Neutrophil (primary cell): ENCODE measurements at regions not wholly inside any gene's neighbourhood (a gene's known extent, or its start where the extent isn't known, plus 50 kb on each side); places are given as distances from the start of the nearest gene placed in this dataset.

Source experiments
- H3K27ac ChIP-seq: fragments of 200-600 bp; sonication (generic); 2 replicates; pipeline ENCODE4 v1.5.1; 2016; ENCODE audit warnings: mild to moderate bottlenecking, moderate library complexity
- H3K27me3 ChIP-seq: fragments of 200-600 bp; sonication (generic); 2 replicates; pipeline ENCODE4 v1.6.0; 2016; ENCODE audit warnings: mild to moderate bottlenecking
- H3K36me3 ChIP-seq: fragments of 200-600 bp; sonication (generic); 2 replicates; pipeline ENCODE4 v1.5.1; 2017
- H3K4me1 ChIP-seq, 2 experiments: fragments of 200-600 bp in 1 of 2; sonication (generic) in 1 of 2; 1 replicate in 1 of 2; 2 replicates in 1 of 2; pipeline versions ENCODE4 v1.5.1 to v1.6.1; 2013 to 2016; ENCODE audit warnings: low read depth in 1 of 2, low read length in 1 of 2, mild to moderate bottlenecking in 1 of 2, moderate library complexity in 1 of 2; ENCODE audit not compliant: control insufficient read depth in 1 of 2, insufficient read depth in 1 of 2
- H3K4me3 ChIP-seq, 2 experiments: fragments of 200-600 bp in 1 of 2; sonication (generic) in 1 of 2; 1 replicate in 1 of 2; 2 replicates in 1 of 2; pipeline ENCODE4 v1.5.1; 2013 to 2016; ENCODE audit warnings: low read depth in 1 of 2, low read length in 1 of 2, mild to moderate bottlenecking in 1 of 2, moderate library complexity in 1 of 2
- H3K9me3 ChIP-seq: fragments of 200-600 bp; sonication (generic); 2 replicates; pipeline ENCODE4 v1.5.1; 2016
- CTCF ChIP-seq: fragments of 200-600 bp; sonication (generic); IDR thresholded peaks from 2 replicates; pipeline ENCODE4 v1.5.1; 2016; ENCODE audit warnings: antibody characterized with exemption

- H3K27me3 ChIP-seq: no peaks in the 10 kb centered on the region
- H3K27ac ChIP-seq: no peak overlapping the region
- no peaks in the 10 kb centered on the region for H3K9me3 ChIP-seq
- TF ChIP-seq CTCF: no peak
- no peaks in the 10 kb centered on the region for H3K4me1 ChIP-seq
- H3K36me3 ChIP-seq: no peaks in the 10 kb centered on the region
- no peak overlapping the region for H3K4me3 ChIP-seq
These were observed 106.5 kb upstream of the TMEM72 start for GRCh38 chr10:44804661-44805060.

GRCh38 chr10:44805466-44806210 lies 105.5 kb upstream of the TMEM72 start:
- Histone ChIP-seq H3K27ac (no peak overlapping the region), H3K36me3 (no peaks in the 10 kb centered on the region), H3K4me3 (no peak overlapping the region), H3K9me3 (no peaks in the 10 kb centered on the region), H3K4me1 (no peaks in the 10 kb centered on the region), H3K27me3 (no peaks in the 10 kb centered on the region)
- no peak for TF ChIP-seq CTCF

- no peak for TF ChIP-seq CTCF
- Histone ChIP-seq H3K36me3 (no peaks in the 10 kb centered on the region), H3K27me3 (peaks cover 4% of the 10 kb centered on the region), H3K4me3 (no peak overlapping the region), H3K4me1 (no peaks in the 10 kb centered on the region), H3K27ac (no peak overlapping the region), H3K9me3 (no peaks in the 10 kb centered on the region)
These were observed 104.2 kb upstream of the TMEM72 start for GRCh38 chr10:44806950-44807349.

- Histone ChIP-seq H3K9me3 (no peaks in the 10 kb centered on the region), H3K36me3 (no peaks in the 10 kb centered on the region), H3K27ac (no peak overlapping the region), H3K27me3 (peaks cover 4% of the 10 kb centered on the region), H3K4me1 (no peaks in the 10 kb centered on the region), H3K4me3 (no peak overlapping the region)
- no peak for TF ChIP-seq CTCF
These were observed 103.7 kb upstream of the TMEM72 start for GRCh38 chr10:44807451-44807850.

- no peak overlapping the region for H3K27ac ChIP-seq
- no peak for TF ChIP-seq CTCF
- no peaks in the 10 kb centered on the region for H3K36me3 ChIP-seq
- H3K27me3 ChIP-seq: peaks cover 4% of the 10 kb centered on the region
- H3K4me1 ChIP-seq: no peaks in the 10 kb centered on the region
- H3K9me3 ChIP-seq: no peaks in the 10 kb centered on the region
- H3K4me3 ChIP-seq: no peak overlapping the region
These were observed 101.5 kb upstream of the TMEM72 start for GRCh38 chr10:44809647-44810046.
